ENCODE measurements at regions not wholly inside any gene's neighbourhood (a gene's known extent, or its start where the extent isn't known, plus 50 kb on each side); places are given as distances from the start of the nearest gene placed in this dataset.
"Not testable (repeated sequence)": the region's sequence is repeated elsewhere in the genome, so short reads cannot be mapped to it uniquely, and the experiment has no call there.

DNA sequence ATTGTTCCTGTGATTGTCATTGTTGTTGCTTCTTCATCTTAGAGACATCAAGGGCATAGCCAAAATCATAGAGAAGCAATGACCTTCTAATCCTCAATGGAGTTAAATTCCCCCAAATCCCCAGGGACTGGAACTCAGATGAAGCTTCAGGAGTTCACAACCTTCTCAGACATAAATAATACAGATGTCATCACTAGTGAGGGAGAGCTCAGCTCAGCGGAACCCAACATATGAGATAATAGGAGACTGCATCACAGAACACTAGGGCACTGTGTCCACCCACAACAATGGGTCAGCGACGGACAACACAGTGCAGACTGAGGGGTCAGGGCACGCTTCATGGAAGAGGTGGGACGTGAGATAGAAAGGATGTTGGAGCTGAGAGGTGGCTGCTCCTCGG, 1290.4 kb upstream of the TMEM132C start (continued):
- TF ChIP-seq, protein P1, sequence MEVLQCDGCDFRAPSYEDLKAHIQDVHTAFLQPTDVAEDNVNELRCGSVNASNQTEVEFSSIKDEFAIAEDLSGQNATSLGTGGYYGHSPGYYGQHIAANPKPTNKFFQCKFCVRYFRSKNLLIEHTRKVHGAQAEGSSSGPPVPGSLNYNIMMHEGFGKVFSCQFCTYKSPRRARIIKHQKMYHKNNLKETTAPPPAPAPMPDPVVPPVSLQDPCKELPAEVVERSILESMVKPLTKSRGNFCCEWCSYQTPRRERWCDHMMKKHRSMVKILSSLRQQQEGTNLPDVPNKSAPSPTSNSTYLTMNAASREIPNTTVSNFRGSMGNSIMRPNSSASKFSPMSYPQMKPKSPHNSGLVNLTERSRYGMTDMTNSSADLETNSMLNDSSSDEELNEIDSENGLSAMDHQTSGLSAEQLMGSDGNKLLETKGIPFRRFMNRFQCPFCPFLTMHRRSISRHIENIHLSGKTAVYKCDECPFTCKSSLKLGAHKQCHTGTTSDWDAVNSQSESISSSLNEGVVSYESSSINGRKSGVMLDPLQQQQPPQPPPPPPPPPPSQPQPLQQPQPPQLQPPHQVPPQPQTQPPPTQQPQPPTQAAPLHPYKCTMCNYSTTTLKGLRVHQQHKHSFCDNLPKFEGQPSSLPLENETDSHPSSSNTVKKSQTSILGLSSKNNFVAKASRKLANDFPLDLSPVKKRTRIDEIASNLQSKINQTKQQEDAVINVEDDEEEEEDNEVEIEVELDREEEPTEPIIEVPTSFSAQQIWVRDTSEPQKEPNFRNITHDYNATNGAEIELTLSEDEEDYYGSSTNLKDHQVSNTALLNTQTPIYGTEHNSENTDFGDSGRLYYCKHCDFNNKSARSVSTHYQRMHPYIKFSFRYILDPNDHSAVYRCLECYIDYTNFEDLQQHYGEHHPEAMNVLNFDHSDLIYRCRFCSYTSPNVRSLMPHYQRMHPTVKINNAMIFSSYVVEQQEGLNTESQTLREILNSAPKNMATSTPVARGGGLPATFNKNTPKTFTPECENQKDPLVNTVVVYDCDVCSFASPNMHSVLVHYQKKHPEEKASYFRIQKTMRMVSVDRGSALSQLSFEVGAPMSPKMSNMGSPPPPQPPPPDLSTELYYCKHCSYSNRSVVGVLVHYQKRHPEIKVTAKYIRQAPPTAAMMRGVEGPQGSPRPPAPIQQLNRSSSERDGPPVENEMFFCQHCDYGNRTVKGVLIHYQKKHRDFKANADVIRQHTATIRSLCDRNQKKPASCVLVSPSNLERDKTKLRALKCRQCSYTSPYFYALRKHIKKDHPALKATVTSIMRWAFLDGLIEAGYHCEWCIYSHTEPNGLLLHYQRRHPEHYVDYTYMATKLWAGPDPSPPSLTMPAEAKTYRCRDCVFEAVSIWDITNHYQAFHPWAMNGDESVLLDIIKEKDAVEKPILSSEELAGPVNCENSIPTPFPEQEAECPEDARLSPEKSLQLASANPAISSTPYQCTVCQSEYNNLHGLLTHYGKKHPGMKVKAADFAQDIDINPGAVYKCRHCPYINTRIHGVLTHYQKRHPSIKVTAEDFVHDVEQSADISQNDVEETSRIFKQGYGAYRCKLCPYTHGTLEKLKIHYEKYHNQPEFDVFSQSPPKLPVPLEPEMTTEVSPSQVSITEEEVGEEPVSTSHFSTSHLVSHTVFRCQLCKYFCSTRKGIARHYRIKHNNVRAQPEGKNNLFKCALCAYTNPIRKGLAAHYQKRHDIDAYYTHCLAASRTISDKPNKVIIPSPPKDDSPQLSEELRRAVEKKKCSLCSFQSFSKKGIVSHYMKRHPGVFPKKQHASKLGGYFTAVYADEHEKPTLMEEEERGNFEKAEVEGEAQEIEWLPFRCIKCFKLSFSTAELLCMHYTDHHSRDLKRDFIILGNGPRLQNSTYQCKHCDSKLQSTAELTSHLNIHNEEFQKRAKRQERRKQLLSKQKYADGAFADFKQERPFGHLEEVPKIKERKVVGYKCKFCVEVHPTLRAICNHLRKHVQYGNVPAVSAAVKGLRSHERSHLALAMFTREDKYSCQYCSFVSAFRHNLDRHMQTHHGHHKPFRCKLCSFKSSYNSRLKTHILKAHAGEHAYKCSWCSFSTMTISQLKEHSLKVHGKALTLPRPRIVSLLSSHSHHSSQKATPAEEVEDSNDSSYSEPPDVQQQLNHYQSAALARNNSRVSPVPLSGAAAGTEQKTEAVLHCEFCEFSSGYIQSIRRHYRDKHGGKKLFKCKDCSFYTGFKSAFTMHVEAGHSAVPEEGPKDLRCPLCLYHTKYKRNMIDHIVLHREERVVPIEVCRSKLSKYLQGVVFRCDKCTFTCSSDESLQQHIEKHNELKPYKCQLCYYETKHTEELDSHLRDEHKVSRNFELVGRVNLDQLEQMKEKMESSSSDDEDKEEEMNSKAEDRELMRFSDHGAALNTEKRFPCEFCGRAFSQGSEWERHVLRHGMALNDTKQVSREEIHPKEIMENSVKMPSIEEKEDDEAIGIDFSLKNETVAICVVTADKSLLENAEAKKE (CRISPR knock-in tag; IDR thresholded peaks at IDR 0.05) = no peak
- TF ChIP-seq, protein P2, sequence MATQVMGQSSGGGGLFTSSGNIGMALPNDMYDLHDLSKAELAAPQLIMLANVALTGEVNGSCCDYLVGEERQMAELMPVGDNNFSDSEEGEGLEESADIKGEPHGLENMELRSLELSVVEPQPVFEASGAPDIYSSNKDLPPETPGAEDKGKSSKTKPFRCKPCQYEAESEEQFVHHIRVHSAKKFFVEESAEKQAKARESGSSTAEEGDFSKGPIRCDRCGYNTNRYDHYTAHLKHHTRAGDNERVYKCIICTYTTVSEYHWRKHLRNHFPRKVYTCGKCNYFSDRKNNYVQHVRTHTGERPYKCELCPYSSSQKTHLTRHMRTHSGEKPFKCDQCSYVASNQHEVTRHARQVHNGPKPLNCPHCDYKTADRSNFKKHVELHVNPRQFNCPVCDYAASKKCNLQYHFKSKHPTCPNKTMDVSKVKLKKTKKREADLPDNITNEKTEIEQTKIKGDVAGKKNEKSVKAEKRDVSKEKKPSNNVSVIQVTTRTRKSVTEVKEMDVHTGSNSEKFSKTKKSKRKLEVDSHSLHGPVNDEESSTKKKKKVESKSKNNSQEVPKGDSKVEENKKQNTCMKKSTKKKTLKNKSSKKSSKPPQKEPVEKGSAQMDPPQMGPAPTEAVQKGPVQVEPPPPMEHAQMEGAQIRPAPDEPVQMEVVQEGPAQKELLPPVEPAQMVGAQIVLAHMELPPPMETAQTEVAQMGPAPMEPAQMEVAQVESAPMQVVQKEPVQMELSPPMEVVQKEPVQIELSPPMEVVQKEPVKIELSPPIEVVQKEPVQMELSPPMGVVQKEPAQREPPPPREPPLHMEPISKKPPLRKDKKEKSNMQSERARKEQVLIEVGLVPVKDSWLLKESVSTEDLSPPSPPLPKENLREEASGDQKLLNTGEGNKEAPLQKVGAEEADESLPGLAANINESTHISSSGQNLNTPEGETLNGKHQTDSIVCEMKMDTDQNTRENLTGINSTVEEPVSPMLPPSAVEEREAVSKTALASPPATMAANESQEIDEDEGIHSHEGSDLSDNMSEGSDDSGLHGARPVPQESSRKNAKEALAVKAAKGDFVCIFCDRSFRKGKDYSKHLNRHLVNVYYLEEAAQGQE (IDR thresholded peaks at IDR 0.05; ENCODE audit: unreplicated experiment) = no peak

DNA sequence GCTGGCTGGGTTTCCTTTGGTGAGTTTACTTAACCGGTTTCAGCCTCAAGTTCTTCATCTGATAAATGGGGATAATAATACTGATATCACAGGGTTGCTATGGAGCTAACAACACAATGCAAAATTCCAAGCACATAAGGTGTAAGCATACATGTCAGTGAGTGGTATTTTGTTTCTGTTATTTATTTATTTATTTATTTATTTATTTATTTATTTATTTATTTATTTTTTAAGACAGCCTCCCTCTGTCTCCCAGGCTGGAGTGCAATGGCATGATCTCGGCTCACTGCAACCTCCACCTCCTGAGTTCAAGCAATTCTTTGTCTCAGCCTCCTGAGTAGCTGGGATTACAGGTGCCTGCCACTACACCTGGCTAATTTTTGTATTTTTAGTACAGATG, 1287.4 kb upstream of the TMEM132C start:
- not testable (repeated sequence) for H3K79me2 ChIP-seq (replicated peaks; ENCODE audit: insufficient read depth); ATAC-seq; H3K36me3 ChIP-seq (ENCODE audit: insufficient read depth); H2AFZ ChIP-seq; H3K27ac Mint-ChIP-seq; H3K27ac ChIP-seq (ENCODE audit: low read depth); H3F3A ChIP-seq (replicated peaks; ENCODE audit: low read depth); H3K4me1 Mint-ChIP-seq; H4K20me1 ChIP-seq (replicated peaks; ENCODE audit: insufficient read depth); H3K4me1 ChIP-seq (ENCODE audit: insufficient read depth); H3K27me3 Mint-ChIP-seq (ENCODE audit: insufficient read depth, low read depth, poor library complexity); H3K4me3 Mint-ChIP-seq; H3K9me2 ChIP-seq (ENCODE audit: insufficient read depth); H3K4me3 ChIP-seq; H3K4me2 ChIP-seq; H3K27me3 ChIP-seq (ENCODE audit: insufficient read depth); DNase-seq (ENCODE audit: low spot score)
- H3K9me3 Mint-ChIP-seq = peaks cover 98% of the 10 kb centered on the region
- H3K36me3 Mint-ChIP-seq (ENCODE audit: low read depth) = peaks cover 48% of the 10 kb centered on the region
